ENCODE measurements at regions not wholly inside any gene's neighbourhood (a gene's known extent, or its start where the extent isn't known, plus 50 kb on each side); places are given as distances from the start of the nearest gene placed in this dataset.

- Histone ChIP-seq H3K4me1 (ENCODE audit: control insufficient read depth, insufficient read depth, low read length) (no peaks in the 10 kb centered on the region), H3K36me3 (ENCODE audit: control insufficient read depth, insufficient read depth, low read length) (no peaks in the 10 kb centered on the region), H3K9ac (ENCODE audit: extremely low read depth, low read length, poor library complexity, severe bottlenecking) (no peak overlapping the region), H3K4me3 (ENCODE audit: low read length) (no peak overlapping the region), H3K27me3 (ENCODE audit: control insufficient read depth, insufficient read depth, low read length, poor library complexity, severe bottlenecking) (no peaks in the 10 kb centered on the region), H3K9me3 (ENCODE audit: control insufficient read depth, low read length) (peaks cover 16% of the 10 kb centered on the region), H3K27ac (ENCODE audit: low read depth, low read length) (no peak overlapping the region)
- no peak overlapping the region for H3K4me3 Mint-ChIP-seq
- no peak overlapping the region for H3K27ac Mint-ChIP-seq
- peak; percentile 73 for DNase-seq
- H3K27me3 Mint-ChIP-seq (ENCODE audit: insufficient read depth) = no peaks in the 10 kb centered on the region
- peaks cover 17% of the 10 kb centered on the region for H3K9me3 Mint-ChIP-seq
- WGBS, 2 experiments (ENCODE audit: insufficient coverage in 1 of 2, insufficient read length in 1 of 2) = 68 to 75% methylated on average over 4 to 5 of the region's 5 CpGs
- peaks cover 7% of the 10 kb centered on the region for H3K36me3 Mint-ChIP-seq (ENCODE audit: low read depth)
- peaks cover 10% of the 10 kb centered on the region for H3K4me1 Mint-ChIP-seq
- TF ChIP-seq CTCF (conservative IDR thresholded peaks at IDR 0.05) = no peak
These were observed 121.6 kb upstream of the KCNG1 start for GRCh38 chr20:51144476-51144875.

- no peak overlapping the region for H3K27ac ChIP-seq (ENCODE audit: low read depth, low read length)
- Mint-ChIP-seq H3K36me3 (ENCODE audit: low read depth) (peaks cover 7% of the 10 kb centered on the region), H3K27ac (no peak overlapping the region), H3K9me3 (peaks cover 17% of the 10 kb centered on the region), H3K4me1 (peaks cover 10% of the 10 kb centered on the region), H3K27me3 (ENCODE audit: insufficient read depth) (peaks cover 2% of the 10 kb centered on the region), H3K4me3 (no peak overlapping the region)
- no peaks in the 10 kb centered on the region for H3K36me3 ChIP-seq (ENCODE audit: control insufficient read depth, insufficient read depth, low read length)
- WGBS, 2 experiments (ENCODE audit: insufficient coverage in 1 of 2, insufficient read length in 1 of 2) = 94 to 95% methylated on average over 2 of the region's 2 CpGs
- peaks cover 16% of the 10 kb centered on the region for H3K9me3 ChIP-seq (ENCODE audit: control insufficient read depth, low read length)
- DNase-seq = no peak
- no peak overlapping the region for H3K4me3 ChIP-seq (ENCODE audit: low read length)
- H3K9ac ChIP-seq (ENCODE audit: extremely low read depth, low read length, poor library complexity, severe bottlenecking) = no peak overlapping the region
- no peaks in the 10 kb centered on the region for H3K27me3 ChIP-seq (ENCODE audit: control insufficient read depth, insufficient read depth, low read length, poor library complexity, severe bottlenecking)
- H3K4me1 ChIP-seq (ENCODE audit: control insufficient read depth, insufficient read depth, low read length) = no peaks in the 10 kb centered on the region
- no peak for TF ChIP-seq CTCF (conservative IDR thresholded peaks at IDR 0.05)
These were observed 120.7 kb upstream of the KCNG1 start for GRCh38 chr20:51143652-51144051.

- Histone ChIP-seq H3K4me3 (ENCODE audit: low read length) (no peak overlapping the region), H3K4me1 (ENCODE audit: control insufficient read depth, insufficient read depth, low read length) (no peaks in the 10 kb centered on the region), H3K9me3 (ENCODE audit: control insufficient read depth, low read length) (peaks cover 16% of the 10 kb centered on the region), H3K27ac (ENCODE audit: low read depth, low read length) (no peak overlapping the region), H3K27me3 (ENCODE audit: control insufficient read depth, insufficient read depth, low read length, poor library complexity, severe bottlenecking) (no peaks in the 10 kb centered on the region), H3K36me3 (ENCODE audit: control insufficient read depth, insufficient read depth, low read length) (no peaks in the 10 kb centered on the region), H3K9ac (ENCODE audit: extremely low read depth, low read length, poor library complexity, severe bottlenecking) (no peak overlapping the region)
- peaks cover 10% of the 10 kb centered on the region for H3K4me1 Mint-ChIP-seq
- TF ChIP-seq CTCF (conservative IDR thresholded peaks at IDR 0.05) = no peak
- peaks cover 7% of the 10 kb centered on the region for H3K36me3 Mint-ChIP-seq (ENCODE audit: low read depth)
- no peak for DNase-seq
- H3K9me3 Mint-ChIP-seq = peaks cover 17% of the 10 kb centered on the region
- H3K27me3 Mint-ChIP-seq (ENCODE audit: insufficient read depth) = peaks cover 4% of the 10 kb centered on the region
- no peak overlapping the region for H3K27ac Mint-ChIP-seq
- no peak overlapping the region for H3K4me3 Mint-ChIP-seq
- 92 to 94% methylated on average over 4 to 7 of the region's 7 CpGs for WGBS, 2 experiments (ENCODE audit: insufficient coverage in 1 of 2, insufficient read length in 1 of 2)
These were observed 119.5 kb upstream of the KCNG1 start for GRCh38 chr20:51142448-51142847.

Data from endodermal cell (in vitro differentiated cells).